ENCODE measurements at regions not wholly inside any gene's neighbourhood (a gene's known extent, or its start where the extent isn't known, plus 50 kb on each side); places are given as distances from the start of the nearest gene placed in this dataset.

DNA sequence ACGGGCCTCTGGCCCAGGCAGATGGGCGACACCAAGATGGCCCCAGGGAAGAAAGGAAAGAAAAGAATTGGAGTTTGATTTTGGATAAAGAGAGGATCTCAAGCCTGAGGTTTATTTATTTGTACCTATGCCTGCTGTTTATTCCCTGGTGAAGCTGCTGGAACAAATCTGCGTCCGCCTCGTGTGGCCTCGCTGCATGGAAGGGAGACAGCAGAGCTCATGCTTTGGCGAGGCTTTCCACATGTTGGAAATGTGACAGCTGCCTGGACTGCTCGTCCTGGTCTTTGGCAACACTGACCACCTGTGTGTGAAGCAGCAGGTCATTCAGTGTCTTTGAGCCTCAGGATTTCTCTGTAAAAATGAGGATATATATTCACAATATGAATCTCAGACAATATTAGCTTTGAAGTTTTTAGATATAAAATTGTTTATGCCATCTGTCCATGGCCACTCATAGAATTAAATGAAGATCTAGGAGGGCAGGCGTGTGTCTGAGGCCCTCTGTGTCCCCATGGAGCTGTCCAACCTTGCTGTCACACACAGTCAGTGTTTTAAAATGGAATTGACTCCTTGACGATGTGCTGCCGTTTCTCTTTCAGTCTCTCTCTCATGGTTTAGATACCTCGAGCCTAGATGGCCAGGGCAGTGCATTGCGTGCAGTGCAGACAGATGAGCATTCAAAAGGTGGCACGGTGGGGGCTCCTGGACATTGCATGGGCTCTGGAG is 94.3 kb downstream of the SOCS6 start:
- no peak overlapping the region for H3K27ac ChIP-seq (ENCODE audit: low read depth in 1 of 2, low read length in 2 of 2)
- H3K4me1 ChIP-seq (ENCODE audit: control insufficient read depth in 1 of 2, insufficient read depth in 2 of 2, low read length in 2 of 2): no peaks in the 10 kb centered on the region
- Mint-ChIP-seq H3K27ac (peak overlapping the region in 3 of 7 donors; percentile 32 to 68 (median 62)), H3K36me3 (no peaks in the 10 kb centered on the region), H3K9me3 (peaks cover 0 to 2% (median 0%) of the 10 kb centered on the region in 7 donors), H3K4me1 (peaks cover 12% of the 10 kb centered on the region), H3K27me3 (ENCODE audit: low read depth in 3 of 3) (peaks cover 0 to 3% (median 3%) of the 10 kb centered on the region in 3 donors), H3K4me3 (no peak overlapping the region)
- H2AFZ ChIP-seq (ENCODE audit: insufficient read depth, low read depth, low read length, poor library complexity, severe bottlenecking): no peak overlapping the region
- H3K9ac ChIP-seq (ENCODE audit: insufficient read depth, low read length, poor library complexity, severe bottlenecking): no peak overlapping the region
- TF ChIP-seq, protein P1, sequence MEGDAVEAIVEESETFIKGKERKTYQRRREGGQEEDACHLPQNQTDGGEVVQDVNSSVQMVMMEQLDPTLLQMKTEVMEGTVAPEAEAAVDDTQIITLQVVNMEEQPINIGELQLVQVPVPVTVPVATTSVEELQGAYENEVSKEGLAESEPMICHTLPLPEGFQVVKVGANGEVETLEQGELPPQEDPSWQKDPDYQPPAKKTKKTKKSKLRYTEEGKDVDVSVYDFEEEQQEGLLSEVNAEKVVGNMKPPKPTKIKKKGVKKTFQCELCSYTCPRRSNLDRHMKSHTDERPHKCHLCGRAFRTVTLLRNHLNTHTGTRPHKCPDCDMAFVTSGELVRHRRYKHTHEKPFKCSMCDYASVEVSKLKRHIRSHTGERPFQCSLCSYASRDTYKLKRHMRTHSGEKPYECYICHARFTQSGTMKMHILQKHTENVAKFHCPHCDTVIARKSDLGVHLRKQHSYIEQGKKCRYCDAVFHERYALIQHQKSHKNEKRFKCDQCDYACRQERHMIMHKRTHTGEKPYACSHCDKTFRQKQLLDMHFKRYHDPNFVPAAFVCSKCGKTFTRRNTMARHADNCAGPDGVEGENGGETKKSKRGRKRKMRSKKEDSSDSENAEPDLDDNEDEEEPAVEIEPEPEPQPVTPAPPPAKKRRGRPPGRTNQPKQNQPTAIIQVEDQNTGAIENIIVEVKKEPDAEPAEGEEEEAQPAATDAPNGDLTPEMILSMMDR (IDR thresholded peaks at IDR 0.05): no peak
- WGBS (ENCODE audit: insufficient coverage): 78% methylated on average over 12 of the region's 14 CpGs
- no peaks in the 10 kb centered on the region for H3K9me3 ChIP-seq (replicated peaks in 1 of 2; ENCODE audit: control insufficient read depth in 1 of 2, insufficient read depth in 1 of 2, low read length in 2 of 2)
- intact Hi-C loops (cut with micrococcal nuclease): no loop called here
- H3K36me3 ChIP-seq (replicated peaks in 1 of 2; ENCODE audit: control insufficient read depth in 1 of 2, insufficient read depth in 2 of 2, low read length in 2 of 2): no peaks in the 10 kb centered on the region
- H4K20me1 ChIP-seq (ENCODE audit: insufficient read depth, low read length): no peaks in the 10 kb centered on the region
- H3K4me3 ChIP-seq (replicated peaks in 1 of 3; ENCODE audit: low read depth in 2 of 3, low read length in 3 of 3): no peak overlapping the region
- no peaks in the 10 kb centered on the region for H3K79me2 ChIP-seq (ENCODE audit: insufficient read depth, low read length)
- DNase-seq: no peak
- H3K27me3 ChIP-seq (ENCODE audit: control insufficient read depth in 2 of 2, insufficient read depth in 2 of 2, low read length in 2 of 2): no peaks in the 10 kb centered on the region
- no peak overlapping the region for H3K4me2 ChIP-seq (replicated peaks; ENCODE audit: extremely low read depth, low read length, poor library complexity, severe bottlenecking)

DNA sequence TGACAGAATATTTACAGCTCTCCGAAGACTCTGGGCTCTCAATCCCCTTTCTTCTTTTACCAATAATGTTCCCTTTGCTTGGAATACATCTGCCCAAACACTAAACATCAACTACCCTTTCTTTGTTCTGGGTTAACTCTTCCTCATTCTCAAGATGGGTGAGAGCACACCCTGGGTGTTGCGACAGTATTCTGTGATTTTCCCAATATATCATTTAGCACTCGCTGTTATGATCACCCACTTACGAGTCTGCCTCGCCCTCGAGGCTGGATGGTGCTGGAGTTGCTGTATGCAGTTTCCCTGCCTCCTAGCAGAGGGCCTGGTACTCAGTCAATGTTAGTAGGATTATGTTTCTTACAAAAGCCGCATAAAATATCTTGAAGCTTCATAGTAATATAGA is 93.2 kb downstream of the SOCS6 start:
- Mint-ChIP-seq H3K4me3 (peak overlapping the region in 1 of 2 donors; percentile 41), H3K36me3 (no peaks in the 10 kb centered on the region), H3K4me1 (peaks cover 12% of the 10 kb centered on the region), H3K27ac (no peak overlapping the region), H3K9me3 (peaks cover 0 to 2% (median 0%) of the 10 kb centered on the region in 7 donors), H3K27me3 (ENCODE audit: low read depth in 3 of 3) (peaks cover 0 to 8% (median 3%) of the 10 kb centered on the region in 3 donors)
- Histone ChIP-seq H3K4me1 (ENCODE audit: control insufficient read depth in 1 of 2, insufficient read depth in 2 of 2, low read length in 2 of 2) (no peaks in the 10 kb centered on the region), H3K79me2 (ENCODE audit: insufficient read depth, low read length) (no peaks in the 10 kb centered on the region), H3K9ac (ENCODE audit: insufficient read depth, low read length, poor library complexity, severe bottlenecking) (no peak overlapping the region), H2AFZ (ENCODE audit: insufficient read depth, low read depth, low read length, poor library complexity, severe bottlenecking) (peak overlapping the region; percentile 41), H3K4me2 (replicated peaks; ENCODE audit: extremely low read depth, low read length, poor library complexity, severe bottlenecking) (no peak overlapping the region), H3K4me3 (replicated peaks in 1 of 3; ENCODE audit: low read depth in 2 of 3, low read length in 3 of 3) (no peak overlapping the region), H4K20me1 (ENCODE audit: insufficient read depth, low read length) (no peaks in the 10 kb centered on the region), H3K36me3 (replicated peaks in 1 of 2; ENCODE audit: control insufficient read depth in 1 of 2, insufficient read depth in 2 of 2, low read length in 2 of 2) (no peaks in the 10 kb centered on the region), H3K27ac (ENCODE audit: low read depth in 1 of 2, low read length in 2 of 2) (no peak overlapping the region), H3K27me3 (ENCODE audit: control insufficient read depth in 2 of 2, insufficient read depth in 2 of 2, low read length in 2 of 2) (no peaks in the 10 kb centered on the region), H3K9me3 (replicated peaks in 1 of 2; ENCODE audit: control insufficient read depth in 1 of 2, insufficient read depth in 1 of 2, low read length in 2 of 2) (no peaks in the 10 kb centered on the region)
- WGBS (ENCODE audit: insufficient coverage): 73% methylated on average over 4 of the region's 7 CpGs
- intact Hi-C loops (cut with micrococcal nuclease): no loop called here
- TF ChIP-seq, protein P1 (IDR thresholded peaks at IDR 0.05): no peak
- no peak for DNase-seq

Data from CD14-positive monocyte (primary cell).